Bronchial epithelial cell (primary cell): ENCODE measurements at regions not wholly inside any gene's neighbourhood (a gene's known extent, or its start where the extent isn't known, plus 50 kb on each side); places are given as distances from the start of the nearest gene placed in this dataset.

Source experiments
- DNase-seq: peaks from one replicate; pipeline ENCODE4 v3.0.0-alpha.2; 2010; ENCODE audit warnings: low read depth
- FAIRE-seq: peaks from 2 replicates; lab custom pipeline; 2011; peaks lifted over from hg19 to GRCh38; lab: Jason Lieb, UNC
- H3K27me3 ChIP-seq: 2 replicates; pipeline ENCODE4 v1.5.1; 2011; ENCODE audit warnings: low read length; ENCODE audit not compliant: control insufficient read depth, insufficient read depth
- H3K36me3 ChIP-seq: 2 replicates; pipeline ENCODE4 v1.5.1; 2011; ENCODE audit warnings: low read length; ENCODE audit not compliant: control insufficient read depth, insufficient read depth
- H3K4me3 ChIP-seq: 2 replicates; pipeline ENCODE4 v1.5.1; 2011; ENCODE audit warnings: mild to moderate bottlenecking, low read depth, low read length, control low read depth
- CTCF ChIP-seq: IDR thresholded peaks from 2 replicates; pipeline ENCODE4 v1.5.1; 2011; ENCODE audit warnings: mild to moderate bottlenecking, moderate library complexity, low read length, control low read depth, inconsistent platforms; ENCODE audit not compliant: insufficient read depth, severe bottlenecking

- FAIRE-seq (no peak), DNase-seq (no peak)
- Histone ChIP-seq H3K36me3 (no peaks in the 10 kb centered on the region), H3K4me3 (no peak overlapping the region), H3K27me3 (no peaks in the 10 kb centered on the region)
- TF ChIP-seq CTCF: no peak
These were observed 125.6 kb upstream of the DHRS4 start for GRCh38 chr14:23828001-23828400.

- DNase-seq (no peak), FAIRE-seq (no peak)
- Histone ChIP-seq H3K27me3 (no peaks in the 10 kb centered on the region), H3K4me3 (no peak overlapping the region), H3K36me3 (no peaks in the 10 kb centered on the region)
- no peak for TF ChIP-seq CTCF
These were observed 125.0 kb upstream of the DHRS4 start for GRCh38 chr14:23828616-23829015.

- no peaks in the 10 kb centered on the region for H3K27me3 ChIP-seq
- H3K36me3 ChIP-seq: no peaks in the 10 kb centered on the region
- no peak for TF ChIP-seq CTCF
- no peak overlapping the region for H3K4me3 ChIP-seq
- DNase-seq (peak; percentile 92), FAIRE-seq (no peak)
These were observed 123.7 kb upstream of the DHRS4 start for GRCh38 chr14:23829736-23830471.

- no peak for TF ChIP-seq CTCF
- DNase-seq (no peak), FAIRE-seq (no peak)
- Histone ChIP-seq H3K4me3 (no peak overlapping the region), H3K27me3 (no peaks in the 10 kb centered on the region), H3K36me3 (no peaks in the 10 kb centered on the region)
These were observed 122.0 kb upstream of the DHRS4 start for GRCh38 chr14:23831596-23831995.

GRCh38 chr14:23861666-23862065 lies 91.9 kb upstream of the DHRS4 start:
- DNase-seq: peak; percentile 3
- no peak for TF ChIP-seq CTCF
- no peaks in the 10 kb centered on the region for H3K36me3 ChIP-seq
- H3K27me3 ChIP-seq: no peaks in the 10 kb centered on the region
- no peak for FAIRE-seq
- no peak overlapping the region for H3K4me3 ChIP-seq

- Histone ChIP-seq H3K4me3 (no peak overlapping the region), H3K36me3 (no peaks in the 10 kb centered on the region), H3K27me3 (no peaks in the 10 kb centered on the region)
- DNase-seq (no peak), FAIRE-seq (no peak)
- TF ChIP-seq CTCF: no peak
These were observed 91.1 kb upstream of the DHRS4 start for GRCh38 chr14:23862513-23862912.
